HPDE6-E6E7 (cell line): ENCODE measurements at regions not wholly inside any gene's neighbourhood (a gene's known extent, or its start where the extent isn't known, plus 50 kb on each side); places are given as distances from the start of the nearest gene placed in this dataset.
"Not testable (repeated sequence)": the region's sequence is repeated elsewhere in the genome, so short reads cannot be mapped to it uniquely, and the experiment has no call there.

Experiments used
- DNase-seq: peaks from one replicate; pipeline ENCODE4 v3.0.0; 2011; ENCODE audit warnings: missing footprints; ENCODE audit errors: extremely low spot score

DNA sequence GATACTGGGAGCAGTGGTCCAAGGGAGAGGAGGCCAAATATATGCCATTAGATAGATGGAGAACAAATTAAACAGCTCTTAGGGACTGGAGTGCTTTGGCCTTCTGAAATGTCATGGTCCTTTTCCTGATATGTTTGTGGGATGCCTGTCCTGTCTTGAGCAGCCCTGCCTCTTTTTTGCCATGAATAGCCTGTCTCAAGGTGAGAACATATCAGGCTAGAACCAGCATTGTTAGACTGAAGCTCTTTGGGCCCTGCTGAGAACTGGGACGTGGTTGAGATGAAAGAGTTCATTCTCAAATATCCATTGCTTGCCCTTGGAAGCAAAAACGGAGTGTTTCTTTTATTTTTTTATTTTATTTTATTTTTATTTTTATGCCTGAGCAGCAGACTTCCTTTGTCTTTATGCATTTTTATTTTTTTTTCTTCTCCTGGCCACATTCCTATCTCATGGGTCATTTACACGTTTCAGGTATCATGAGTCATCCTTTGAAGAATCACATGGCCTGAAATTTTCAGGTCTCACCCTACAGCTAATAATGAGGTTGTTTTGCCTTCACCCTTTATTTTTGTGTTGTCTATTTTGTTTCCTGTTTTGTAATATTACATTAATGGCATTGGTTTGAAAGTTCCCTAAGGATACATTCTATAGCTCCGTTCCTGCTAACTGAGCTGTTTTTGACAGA, 371.4 kb downstream of the PSAT1 start:
- DNase-seq: peak; percentile 56

GRCh38 chr9:78669591-78669990, 372.7 kb downstream of the PSAT1 start:
- no peak for DNase-seq

- DNase-seq: no peak
Measured at GRCh38 chr9:78671785-78672184, 374.9 kb downstream of the PSAT1 start.

GRCh38 chr9:78674874-78675273, 377.9 kb downstream of the PSAT1 start:
- DNase-seq: no peak

DNA sequence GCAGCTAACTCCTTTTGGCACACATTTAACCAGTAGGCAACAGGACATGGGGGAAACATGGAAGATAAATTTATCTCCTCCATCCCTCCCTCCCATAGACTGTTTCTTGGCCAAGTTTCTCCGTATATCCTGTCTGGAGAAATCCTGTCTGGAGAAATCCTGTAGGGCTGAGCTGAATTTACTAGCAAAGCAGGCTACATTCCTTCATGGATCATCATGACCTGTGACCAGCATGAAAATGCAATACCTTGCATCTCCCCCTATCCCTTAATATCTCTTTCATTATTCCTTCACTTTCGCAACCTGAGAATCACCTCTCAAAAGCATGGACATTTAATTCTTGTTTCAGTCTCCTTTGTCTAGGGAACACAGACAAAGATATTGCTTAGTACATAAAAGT, 379.1 kb downstream of the PSAT1 start:
- no peak for DNase-seq

DNA sequence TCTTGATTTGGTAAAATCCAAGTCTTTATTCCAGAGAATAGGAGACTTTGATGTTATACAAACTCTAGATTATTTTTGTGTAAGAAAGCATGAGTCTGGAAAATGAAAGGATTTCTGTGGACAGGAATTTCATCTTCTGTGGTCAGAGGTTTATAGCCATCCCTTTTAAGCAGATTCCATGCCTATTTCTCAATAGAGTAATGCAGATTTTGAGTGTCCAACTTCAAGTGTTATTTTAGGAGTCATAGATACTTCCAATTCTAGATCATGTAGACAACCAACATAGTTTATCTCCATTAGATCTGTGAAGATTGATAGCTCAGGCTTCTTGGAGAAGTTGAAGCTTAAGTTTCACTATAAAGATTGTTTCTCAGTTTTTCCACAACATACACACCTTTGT, 379.7 kb downstream of the PSAT1 start:
- DNase-seq: no peak

DNA sequence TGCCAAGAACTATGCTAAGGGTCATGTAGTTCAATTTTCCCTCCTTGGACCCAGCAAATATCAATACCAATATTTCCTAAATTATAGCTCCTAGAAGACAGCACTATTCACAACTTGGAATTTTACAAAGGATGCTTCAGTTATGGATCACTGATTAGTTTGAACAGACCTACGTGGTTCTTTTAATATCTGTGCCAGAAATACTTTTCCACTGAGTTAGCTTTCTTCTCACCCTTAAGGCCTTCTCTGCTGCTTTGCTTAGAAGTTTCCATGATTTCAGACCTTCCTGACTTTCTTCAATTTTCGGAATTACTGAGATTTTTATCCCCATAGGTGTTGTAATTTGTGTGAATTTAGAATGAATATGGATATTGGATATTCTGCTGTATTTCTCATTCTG, 380.4 kb downstream of the PSAT1 start:
- DNase-seq: no peak

DNA sequence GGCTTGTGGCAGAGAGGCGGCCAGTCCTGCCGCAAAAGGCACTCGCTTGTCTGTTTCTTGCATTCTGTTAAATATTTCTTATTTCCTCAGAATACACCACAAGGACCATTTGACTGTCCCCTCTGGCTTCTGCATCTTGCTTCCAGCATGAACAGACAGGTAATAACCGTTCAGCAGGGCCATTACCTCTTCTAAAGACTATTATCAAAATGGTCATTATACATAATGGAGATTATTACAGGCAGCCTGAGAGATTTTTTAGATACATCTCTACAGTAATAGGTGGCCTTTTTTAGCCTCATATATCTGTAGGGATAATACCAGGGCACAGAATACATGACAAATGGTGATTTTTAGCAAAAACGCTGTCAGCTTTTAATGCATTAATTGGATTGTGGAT, 382.0 kb downstream of the PSAT1 start:
- DNase-seq: no peak

DNA sequence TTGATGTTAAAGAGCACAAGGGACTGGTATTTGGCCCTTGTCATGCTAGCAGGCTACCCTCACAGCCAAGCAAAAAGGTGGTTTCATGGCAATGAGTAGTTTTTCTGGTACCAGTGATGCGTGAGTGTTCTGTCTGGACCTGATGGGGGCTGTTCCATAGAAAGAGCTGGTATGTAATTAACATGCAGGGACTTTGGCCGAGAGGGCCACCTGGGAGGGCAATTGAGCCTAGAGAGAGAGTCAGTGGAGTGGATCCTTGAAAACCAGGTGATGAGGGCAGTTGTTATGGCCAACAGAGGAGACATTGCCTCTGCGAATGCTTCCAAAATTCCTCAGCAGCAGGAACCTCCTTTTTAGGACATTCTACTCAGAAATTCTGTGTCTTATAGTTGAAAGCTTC, 383.3 kb downstream of the PSAT1 start:
- no peak for DNase-seq

DNA sequence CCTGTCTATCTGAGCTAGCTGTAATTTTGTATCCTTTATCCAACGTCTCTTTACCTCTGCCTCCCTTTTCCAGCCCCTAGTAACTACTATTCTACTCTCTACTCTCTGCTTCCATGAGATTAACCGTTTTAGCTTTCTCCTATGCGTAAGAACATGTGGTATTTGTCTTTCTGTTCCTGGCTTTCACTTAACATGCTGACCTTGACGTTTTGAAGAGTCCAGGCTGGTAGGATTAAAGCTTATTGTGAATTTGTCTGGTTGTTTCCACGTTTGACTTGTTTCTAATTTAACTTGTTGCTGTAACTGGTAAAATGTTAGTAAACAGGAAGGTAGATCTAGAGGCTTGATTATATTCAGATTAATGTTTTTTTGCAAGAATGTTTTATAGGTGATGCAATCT, 385.3 kb downstream of the PSAT1 start:
- no peak for DNase-seq

- no peak for DNase-seq
Measured at GRCh38 chr9:78685471-78685870, 388.5 kb downstream of the PSAT1 start.

DNA sequence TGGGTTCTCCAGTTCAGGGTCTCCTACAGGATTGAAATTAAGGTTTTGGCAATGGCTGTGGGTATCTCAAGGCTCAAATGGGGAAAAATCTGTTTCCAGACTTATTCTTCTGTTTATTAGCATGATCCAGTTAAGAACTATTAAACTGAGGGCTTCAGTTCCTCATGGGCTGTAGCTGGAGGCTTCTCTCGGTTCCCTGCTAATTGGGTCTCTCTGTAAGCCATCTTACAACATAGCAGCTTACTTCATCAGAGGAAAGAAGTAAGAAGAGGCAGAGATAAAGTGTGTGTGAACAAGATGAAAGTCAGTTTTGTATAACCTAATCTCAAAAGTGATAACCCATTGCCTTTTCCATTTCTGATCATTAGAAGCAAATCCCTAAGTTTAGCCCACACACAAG, 391.9 kb downstream of the PSAT1 start:
- no peak for DNase-seq

- DNase-seq: no peak
Measured at GRCh38 chr9:78691542-78691941, 394.6 kb downstream of the PSAT1 start.

DNA sequence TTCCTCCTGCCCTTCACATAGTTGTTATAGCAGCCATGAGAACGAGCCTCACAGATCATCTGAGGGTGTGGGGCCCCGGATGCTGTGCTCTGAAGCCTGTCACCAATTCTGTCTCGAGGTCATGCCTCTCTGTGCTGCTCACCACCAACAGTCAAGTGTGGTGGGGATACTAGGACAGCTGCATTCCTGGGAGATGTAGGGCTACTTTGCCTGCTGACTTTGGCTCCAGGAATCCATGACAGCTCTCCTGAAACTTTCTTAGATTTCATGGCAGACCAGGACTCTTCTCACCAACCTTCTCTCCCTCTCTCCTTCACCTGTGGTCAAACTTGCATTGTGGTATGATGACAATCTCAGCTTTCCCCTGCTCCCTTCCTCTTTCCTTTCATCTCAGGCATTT, 395.9 kb downstream of the PSAT1 start:
- no peak for DNase-seq

DNA sequence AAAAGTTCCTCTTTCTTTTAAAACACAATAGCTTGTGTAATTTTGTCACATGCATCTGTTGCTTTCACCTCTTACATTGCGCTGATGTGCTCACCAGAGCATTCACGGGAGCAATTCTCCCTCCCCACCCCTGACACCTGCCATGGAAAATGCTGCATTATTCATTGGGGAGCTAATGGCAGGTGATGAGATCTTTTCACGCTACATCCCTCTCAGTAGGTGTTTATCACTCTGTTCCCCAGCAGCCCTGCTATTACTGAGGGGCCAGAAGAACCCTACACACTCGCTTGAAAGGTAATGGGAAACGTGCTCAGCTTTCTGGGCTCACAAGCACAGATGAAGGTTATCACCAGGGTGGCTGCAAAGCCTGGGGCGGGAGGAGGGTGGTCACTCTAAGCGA, 398.0 kb downstream of the PSAT1 start:
- DNase-seq: no peak

DNA sequence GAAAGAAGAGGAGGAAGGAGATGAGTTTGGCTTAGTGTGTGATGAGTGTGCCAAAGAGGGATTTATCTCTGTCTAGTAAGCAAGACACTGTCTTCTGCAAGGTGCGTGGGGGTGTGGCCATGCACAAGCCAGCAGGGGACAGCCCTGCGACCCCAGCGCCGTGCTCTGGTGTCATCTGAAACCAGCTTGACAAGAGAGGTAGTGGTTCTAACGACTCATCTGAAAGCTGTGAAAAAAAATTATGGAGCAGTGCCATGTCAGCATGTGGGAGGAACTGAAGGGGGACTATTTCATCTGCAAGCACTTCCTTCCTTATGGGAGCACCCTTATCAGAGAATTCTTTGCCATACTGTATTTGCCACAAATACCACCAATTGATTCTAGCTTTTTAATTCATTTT, 398.6 kb downstream of the PSAT1 start:
- no peak for DNase-seq

DNA sequence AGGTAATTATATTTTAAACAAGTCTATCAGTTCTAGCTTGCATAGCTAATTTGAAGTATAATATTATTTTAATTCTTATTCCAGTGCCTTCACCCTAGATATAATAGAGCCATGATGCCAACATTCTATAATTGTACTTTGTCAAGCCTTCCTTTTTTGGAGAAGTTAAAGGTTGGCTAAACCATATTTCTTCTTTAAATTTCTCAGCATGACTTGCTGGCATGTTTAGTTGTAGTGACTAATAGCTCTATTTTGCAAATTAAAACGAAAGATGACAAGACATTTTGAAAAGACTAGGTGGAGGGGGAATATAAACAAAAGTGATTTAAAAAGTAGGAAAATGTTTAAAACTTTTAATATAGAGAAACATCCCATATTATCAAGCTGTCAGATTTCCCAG, 400.7 kb downstream of the PSAT1 start:
- DNase-seq: no peak

DNA sequence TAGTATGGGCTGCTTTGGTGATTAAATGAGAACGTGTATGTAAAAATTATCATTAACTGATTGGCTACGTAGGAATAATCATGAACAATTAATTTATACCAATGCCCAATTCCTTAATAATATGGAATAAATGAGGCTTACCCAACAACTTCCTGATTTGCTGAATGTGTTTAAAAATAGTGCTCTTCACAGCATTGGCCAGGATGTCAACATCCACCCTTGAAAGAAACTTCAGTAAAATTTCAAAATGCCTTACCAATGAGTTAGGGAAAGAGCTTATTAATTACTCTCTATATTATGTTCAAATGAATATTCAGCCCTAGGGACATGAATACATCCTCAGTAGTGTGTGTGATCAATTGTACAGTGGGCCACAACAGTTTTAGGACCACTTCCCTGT, 401.4 kb downstream of the PSAT1 start:
- DNase-seq: no peak

DNA sequence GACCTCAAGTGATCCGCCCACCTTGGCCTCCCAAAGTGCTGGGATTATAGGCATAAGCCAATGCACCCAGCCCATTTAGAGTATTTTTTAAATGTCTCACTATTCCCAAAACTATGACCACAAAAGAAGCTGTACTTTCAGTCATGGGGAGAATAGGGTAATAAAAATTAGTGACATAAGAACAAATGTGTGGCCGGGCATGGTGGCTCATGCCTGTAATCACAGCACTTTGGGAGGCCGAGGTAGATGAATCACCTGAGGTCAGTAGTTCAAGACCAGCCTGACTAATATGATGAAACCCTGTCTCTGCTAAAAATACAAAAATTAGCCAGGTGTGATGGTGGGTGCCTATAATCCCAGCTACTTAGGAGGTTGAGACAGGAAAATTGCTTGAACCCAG, 402.3 kb downstream of the PSAT1 start:
- not testable (repeated sequence) for DNase-seq

GRCh38 chr9:78704153-78704552, 407.2 kb downstream of the PSAT1 start:
- DNase-seq: not testable (repeated sequence)

- no peak for DNase-seq
Measured at GRCh38 chr9:78707080-78707479, 410.2 kb downstream of the PSAT1 start.

GRCh38 chr9:78707481-78707991, 410.6 kb downstream of the PSAT1 start:
- no peak for DNase-seq

DNA sequence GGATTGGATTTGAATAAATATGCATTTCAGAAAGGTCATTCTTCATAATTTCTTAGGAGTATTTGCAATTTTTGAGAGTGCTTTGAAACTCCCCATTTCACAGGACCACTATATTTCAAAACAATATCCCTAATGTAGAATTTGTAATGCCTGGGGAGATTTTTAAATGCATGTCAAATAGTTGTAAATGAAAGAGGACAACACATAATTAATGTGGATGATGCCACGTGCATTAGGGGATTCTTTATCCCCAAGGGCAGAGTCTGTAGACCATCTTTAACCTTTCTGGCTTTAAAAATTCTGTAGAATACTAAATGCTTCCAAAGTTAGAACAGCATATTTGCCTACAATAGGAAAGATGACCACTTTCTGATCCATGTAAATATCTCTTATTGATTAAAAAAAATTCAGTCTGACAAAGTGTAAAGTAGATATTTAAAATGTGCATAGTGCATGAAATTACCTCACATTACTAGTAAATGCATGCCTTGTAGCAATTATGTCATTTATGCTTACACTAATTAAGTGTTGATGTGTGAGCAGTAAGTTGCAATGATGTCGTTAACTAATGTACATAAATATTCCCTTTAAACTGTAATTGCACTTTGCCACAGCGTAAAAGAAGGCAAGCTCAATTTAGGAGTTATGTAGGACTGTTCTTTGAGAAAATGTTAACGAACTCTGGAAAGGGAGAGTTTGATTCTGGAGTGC, 416.1 kb downstream of the PSAT1 start:
- no peak for DNase-seq
